ENCODE measurements at regions not wholly inside any gene's neighbourhood (a gene's known extent, or its start where the extent isn't known, plus 50 kb on each side); places are given as distances from the start of the nearest gene placed in this dataset.

DNA sequence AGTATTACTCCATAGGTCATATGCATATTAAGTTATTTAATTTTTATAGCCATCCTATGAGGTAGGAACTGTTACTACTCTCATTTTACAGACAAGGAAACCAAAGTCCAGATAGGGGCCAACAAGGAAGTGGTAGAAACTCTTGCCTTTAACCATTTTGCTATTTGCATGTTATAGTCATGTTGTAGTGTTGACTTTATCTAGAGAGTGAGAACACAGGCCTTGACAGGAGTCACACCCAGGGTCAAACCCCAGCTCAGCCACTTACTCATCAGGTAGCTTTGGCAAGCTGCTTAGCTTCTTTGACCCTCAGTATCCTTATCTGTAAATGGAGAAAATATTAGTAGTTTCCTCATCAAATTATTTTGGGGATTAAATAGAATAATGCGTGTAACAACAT, 156.2 kb downstream of the CAND1 start:
- Histone ChIP-seq H3K27me3 (ENCODE audit: insufficient read depth, low read depth) (no peaks in the 10 kb centered on the region), H3K9me2 (ENCODE audit: insufficient read depth) (no peaks in the 10 kb centered on the region), H3K27ac (no peak overlapping the region), H3K36me3 (ENCODE audit: low read depth) (no peaks in the 10 kb centered on the region), H2AFZ (no peak overlapping the region), H3K4me2 (no peak overlapping the region), H3F3A (ENCODE audit: insufficient read depth, low read depth) (no peaks in the 10 kb centered on the region; the same call in 1 of the 2 replicates), H3K9me3 (ENCODE audit: insufficient read depth, low read depth) (peaks cover 7% of the 10 kb centered on the region; the same call in 1 of the 2 replicates), H4K20me1 (ENCODE audit: insufficient read depth) (no peaks in the 10 kb centered on the region), H3K79me2 (ENCODE audit: low read depth) (no peaks in the 10 kb centered on the region), H3K4me1 (replicated peaks; ENCODE audit: insufficient read depth) (peaks cover 34% of the 10 kb centered on the region), H3K4me3 (no peak overlapping the region)
- CTCF ChIA-PET = no interaction called here
- peak in 1 of 2 experiments; percentile 68 for DNase-seq
- POLR2A ChIA-PET (ENCODE audit: unreplicated experiment) = no interaction called here
- BruUV-seq (replicated peaks) = no TSS peak
- intact Hi-C loops (cut with micrococcal nuclease; ENCODE audit: unreplicated experiment) = no loop called here
- no peak for TF ChIP-seq CTCF (conservative IDR thresholded peaks at IDR 0.05)

- Histone ChIP-seq H3F3A (ENCODE audit: insufficient read depth, low read depth) (no peaks in the 10 kb centered on the region; the same call in 1 of the 2 replicates), H3K4me2 (no peak overlapping the region), H3K27me3 (ENCODE audit: insufficient read depth, low read depth) (no peaks in the 10 kb centered on the region), H3K79me2 (ENCODE audit: low read depth) (no peaks in the 10 kb centered on the region), H3K4me3 (no peak overlapping the region), H3K9me2 (ENCODE audit: insufficient read depth) (no peaks in the 10 kb centered on the region), H4K20me1 (ENCODE audit: insufficient read depth) (no peaks in the 10 kb centered on the region), H3K9me3 (ENCODE audit: insufficient read depth, low read depth) (peaks cover 7% of the 10 kb centered on the region; the same call in 1 of the 2 replicates), H3K36me3 (ENCODE audit: low read depth) (no peaks in the 10 kb centered on the region), H3K27ac (no peak overlapping the region), H3K4me1 (replicated peaks; ENCODE audit: insufficient read depth) (peaks cover 34% of the 10 kb centered on the region), H2AFZ (no peak overlapping the region)
- CTCF ChIA-PET = no interaction called here
- POLR2A ChIA-PET (ENCODE audit: unreplicated experiment) = no interaction called here
- TF ChIP-seq EZH2 (IDR thresholded peaks at IDR 0.05; ENCODE audit: low read depth) (no peak), CTCF (conservative IDR thresholded peaks at IDR 0.05) (no peak)
- no TSS peak for BruUV-seq (replicated peaks)
- intact Hi-C loops (cut with micrococcal nuclease; ENCODE audit: unreplicated experiment) = no loop called here
- DNase-seq = no peak
Observed at GRCh38 chr12:67426067-67426466, 156.9 kb downstream of the CAND1 start.

DNA sequence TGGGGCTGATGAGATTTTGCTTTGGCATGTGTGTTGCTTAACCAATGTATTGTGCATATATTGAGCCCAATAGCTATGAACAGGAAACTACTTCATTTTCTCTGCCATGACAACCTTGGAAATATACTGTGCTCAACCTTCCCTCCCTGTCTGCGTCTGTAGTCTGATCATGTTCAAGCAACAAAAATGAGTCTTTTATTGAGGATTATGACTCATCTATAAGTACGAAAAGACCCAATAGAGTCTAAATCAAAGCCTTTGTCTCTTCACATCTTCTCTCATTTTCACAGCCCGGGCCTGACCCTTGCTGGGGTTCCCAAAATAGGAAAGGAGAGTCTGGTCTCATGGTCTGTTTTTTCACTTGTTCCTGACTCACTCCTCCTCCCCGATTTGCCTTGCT, 158.2 kb downstream of the CAND1 start:
- Histone ChIP-seq H3K4me2 (no peak overlapping the region), H3K9me2 (ENCODE audit: insufficient read depth) (no peaks in the 10 kb centered on the region), H3K4me3 (no peak overlapping the region), H3K27me3 (ENCODE audit: insufficient read depth, low read depth) (no peaks in the 10 kb centered on the region), H3K27ac (no peak overlapping the region), H3K9me3 (ENCODE audit: insufficient read depth, low read depth) (peaks cover 7% of the 10 kb centered on the region; the same call in 1 of the 2 replicates), H2AFZ (no peak overlapping the region), H3K79me2 (ENCODE audit: low read depth) (no peaks in the 10 kb centered on the region), H4K20me1 (ENCODE audit: insufficient read depth) (no peaks in the 10 kb centered on the region), H3K4me1 (replicated peaks; ENCODE audit: insufficient read depth) (peaks cover 34% of the 10 kb centered on the region), H3F3A (ENCODE audit: insufficient read depth, low read depth) (no peaks in the 10 kb centered on the region; the same call in 1 of the 2 replicates), H3K36me3 (ENCODE audit: low read depth) (no peaks in the 10 kb centered on the region)
- POLR2A ChIA-PET (ENCODE audit: unreplicated experiment) = no interaction called here
- TF ChIP-seq CTCF (conservative IDR thresholded peaks at IDR 0.05) (no peak), EZH2 (IDR thresholded peaks at IDR 0.05; ENCODE audit: low read depth) (no peak)
- CTCF ChIA-PET = no interaction called here
- intact Hi-C loops (cut with micrococcal nuclease; ENCODE audit: unreplicated experiment) = no loop called here
- no TSS peak for BruUV-seq (replicated peaks)
- no peak for DNase-seq
